Sigmoid colon (tissue), 6 donors: ENCODE measurements at regions not wholly inside any gene's neighbourhood (a gene's known extent, or its start where the extent isn't known, plus 50 kb on each side); places are given as distances from the start of the nearest gene placed in this dataset.

Experiments used
- DNase-seq: peaks from one replicate; pipeline ENCODE4 v3.0.0-alpha.2; 2019
- H3K27ac ChIP-seq, 4 donors: fragments of 200-600 bp; sonication (generic); one replicate each; pipeline ENCODE4 v1.5.1; 2016 to 2019; ENCODE audit warnings: mild to moderate bottlenecking in 1 of 4
- H3K27me3 ChIP-seq, 3 donors: fragments of 200-600 bp; sonication (generic); one replicate each; pipeline ENCODE4 v1.5.1; 2019; ENCODE audit warnings: mild to moderate bottlenecking in 1 of 3
- H3K36me3 ChIP-seq, 4 donors: fragments of 200-600 bp; sonication (generic); one replicate each; pipeline ENCODE4 v1.5.1; 2016 to 2019
- H3K4me1 ChIP-seq, 4 donors: fragments of 200-600 bp; sonication (generic); one replicate each; pipeline ENCODE4 v1.5.1; 2017 to 2019
- H3K4me3 ChIP-seq, 4 donors: fragments of 200-600 bp; sonication (generic); one replicate each; pipeline ENCODE4 v1.5.1; 2017 to 2019; ENCODE audit warnings: mild to moderate bottlenecking in 2 of 4, moderate library complexity in 1 of 4
- H3K9me3 ChIP-seq, 4 donors: fragments of 200-600 bp in 3 of 4; sonication (generic) in 3 of 4; one replicate each; pipeline versions ENCODE4 v1.5.1 to v1.6.1; 2013 to 2019
- EP300 ChIP-seq, 4 donors: sonication (generic); formaldehyde crosslinking; IDR thresholded peaks; one replicate each; pipeline ENCODE4 v1.6.1; 2017; ENCODE audit warnings: antibody characterized with exemption in 4 of 4
- POLR2A ChIP-seq, 2 donors: fragments of 450-650 bp; IDR thresholded peaks; one replicate each; pipeline ENCODE4 v1.6.1; 2016; ENCODE audit warnings: antibody characterized with exemption in 2 of 2, mild to moderate bottlenecking in 2 of 2, moderate library complexity in 2 of 2
- POLR2AphosphoS5 ChIP-seq, 4 donors: sonication (generic); formaldehyde crosslinking; IDR thresholded peaks; one replicate each; pipeline ENCODE4 v1.6.1; 2017; ENCODE audit warnings: antibody characterized with exemption in 4 of 4
- WGBS, 2 donors: extraction: QIAGEN DNeasy Blood & Tissue Kit; methylation state at CpG; one replicate each; pipeline ENCODE4 v1.1.7; 2013; 5-methylcytosine and 5-hydroxymethylcytosine counted together
- intact Hi-C: fragments of 100-400 bp; cut with DNase I; formaldehyde crosslinking; loops from one replicate; pipeline ENCODE4 v1.15.1; 2023
- TF ChIP-seq, protein P1 (sequence below), 4 experiments: fragments of 450-650 bp in 3 of 4; fragments of 200-600 bp in 1 of 4; IDR thresholded peaks; one replicate each; pipeline ENCODE4 v1.5.1; 2016 to 2019; ENCODE audit warnings: antibody characterized with exemption in 4 of 4, mild to moderate bottlenecking in 3 of 4, moderate library complexity in 2 of 4
- donor health status: healthy with polysubstance abuse.
- donor health status: healthy.

DNA sequence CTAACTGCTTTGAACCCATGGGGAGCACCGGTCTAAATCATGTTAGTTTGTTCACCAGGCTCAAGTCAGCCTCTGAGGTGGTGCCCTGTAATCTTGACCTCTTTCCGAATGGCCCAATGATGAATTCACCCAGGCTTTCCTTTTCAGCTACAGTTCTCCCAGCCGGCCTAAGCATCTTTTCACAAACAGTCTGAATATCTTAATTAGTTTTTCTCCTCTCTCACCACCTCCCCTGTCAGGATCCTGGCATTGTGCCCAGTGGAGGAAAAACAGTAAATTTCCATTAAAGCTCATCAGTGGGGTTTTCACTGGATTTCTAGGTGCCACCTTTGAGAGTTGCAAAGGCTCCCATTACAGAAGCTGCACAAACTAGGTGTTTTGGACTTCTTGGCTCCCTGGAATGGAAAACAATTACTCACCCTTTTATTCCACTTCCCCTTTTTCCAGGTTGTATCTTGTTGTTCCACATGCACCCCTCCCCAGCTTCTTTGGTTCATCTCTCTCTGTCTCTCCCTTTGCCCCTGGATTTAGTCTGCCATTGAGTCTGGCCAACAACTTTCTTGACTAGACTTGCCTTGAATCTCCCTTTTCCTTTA lies 69.4 kb upstream of the ADAMTSL1 start:
- no peaks in the 10 kb centered on the region for H3K36me3 ChIP-seq
- no peak overlapping the region for H3K27ac ChIP-seq
- H3K27me3 ChIP-seq: no peaks in the 10 kb centered on the region
- peaks cover 0 to 4% (median 1%) of the 10 kb centered on the region in 4 donors for H3K4me1 ChIP-seq
- H3K9me3 ChIP-seq: no peaks in the 10 kb centered on the region
- DNase-seq: no peak
- 91 to 93% methylated on average over 3 of the region's 3 CpGs for WGBS, 2 donors
- TF ChIP-seq POLR2A (IDR thresholded peaks at IDR 0.05): no peak
- TF ChIP-seq, protein P1, sequence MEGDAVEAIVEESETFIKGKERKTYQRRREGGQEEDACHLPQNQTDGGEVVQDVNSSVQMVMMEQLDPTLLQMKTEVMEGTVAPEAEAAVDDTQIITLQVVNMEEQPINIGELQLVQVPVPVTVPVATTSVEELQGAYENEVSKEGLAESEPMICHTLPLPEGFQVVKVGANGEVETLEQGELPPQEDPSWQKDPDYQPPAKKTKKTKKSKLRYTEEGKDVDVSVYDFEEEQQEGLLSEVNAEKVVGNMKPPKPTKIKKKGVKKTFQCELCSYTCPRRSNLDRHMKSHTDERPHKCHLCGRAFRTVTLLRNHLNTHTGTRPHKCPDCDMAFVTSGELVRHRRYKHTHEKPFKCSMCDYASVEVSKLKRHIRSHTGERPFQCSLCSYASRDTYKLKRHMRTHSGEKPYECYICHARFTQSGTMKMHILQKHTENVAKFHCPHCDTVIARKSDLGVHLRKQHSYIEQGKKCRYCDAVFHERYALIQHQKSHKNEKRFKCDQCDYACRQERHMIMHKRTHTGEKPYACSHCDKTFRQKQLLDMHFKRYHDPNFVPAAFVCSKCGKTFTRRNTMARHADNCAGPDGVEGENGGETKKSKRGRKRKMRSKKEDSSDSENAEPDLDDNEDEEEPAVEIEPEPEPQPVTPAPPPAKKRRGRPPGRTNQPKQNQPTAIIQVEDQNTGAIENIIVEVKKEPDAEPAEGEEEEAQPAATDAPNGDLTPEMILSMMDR (IDR thresholded peaks at IDR 0.05): no peak
- no peak for TF ChIP-seq EP300 (IDR thresholded peaks at IDR 0.05)
- no peak for TF ChIP-seq POLR2AphosphoS5 (IDR thresholded peaks at IDR 0.05)
- no peak overlapping the region for H3K4me3 ChIP-seq
- intact Hi-C loops: no loop called here

DNA sequence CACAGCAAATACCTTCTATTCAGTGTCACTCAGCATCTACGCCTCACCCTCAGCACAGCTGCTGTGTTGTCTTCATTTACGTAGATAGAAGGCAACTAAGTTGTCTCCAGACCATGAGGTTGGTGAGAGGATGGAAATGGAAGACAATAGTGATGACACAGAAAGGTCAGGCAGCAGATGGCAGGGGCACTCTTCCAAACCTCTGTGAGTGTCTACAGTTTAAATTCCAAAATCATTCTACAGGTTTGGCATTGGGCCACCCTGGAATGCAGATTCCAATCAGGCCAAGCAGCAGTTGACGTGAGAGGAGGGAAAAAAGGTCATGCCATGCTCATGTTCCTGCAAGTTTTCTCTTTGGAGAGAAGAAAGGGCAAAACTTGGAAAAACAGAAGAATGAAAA lies 68.7 kb upstream of the ADAMTSL1 start:
- no peak overlapping the region for H3K4me3 ChIP-seq
- H3K9me3 ChIP-seq: no peaks in the 10 kb centered on the region
- no peak overlapping the region for H3K27ac ChIP-seq
- no peaks in the 10 kb centered on the region for H3K27me3 ChIP-seq
- intact Hi-C loops: no loop called here
- TF ChIP-seq EP300 (IDR thresholded peaks at IDR 0.05): no peak
- no peak for TF ChIP-seq POLR2AphosphoS5 (IDR thresholded peaks at IDR 0.05)
- TF ChIP-seq, protein P1 (IDR thresholded peaks at IDR 0.05): no peak
- no peak for TF ChIP-seq POLR2A (IDR thresholded peaks at IDR 0.05)
- DNase-seq: no peak
- WGBS, 2 donors: 90% methylated on average over 3 of the region's 3 CpGs
- H3K36me3 ChIP-seq: no peaks in the 10 kb centered on the region
- no peaks in the 10 kb centered on the region for H3K4me1 ChIP-seq

DNA sequence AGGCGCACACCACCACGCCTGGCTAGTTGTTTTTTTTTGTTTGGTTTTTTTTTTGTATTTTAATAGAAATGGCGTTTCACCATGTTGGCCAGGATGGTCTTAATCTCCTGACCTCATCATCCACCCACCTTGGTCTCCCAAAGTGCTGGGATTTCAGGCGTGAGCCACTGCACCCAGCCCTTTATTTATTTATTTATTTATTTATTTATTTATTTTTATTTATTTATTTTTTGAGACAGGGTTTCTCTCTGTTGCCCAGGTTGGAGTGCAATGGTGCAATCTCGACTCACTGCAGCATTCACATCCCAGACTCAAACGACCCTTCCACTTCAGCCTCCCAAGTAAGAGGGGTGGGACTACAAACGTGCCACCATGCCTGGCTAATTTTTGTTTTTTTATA lies 63.0 kb upstream of the ADAMTSL1 start:
- H3K27me3 ChIP-seq: no peaks in the 10 kb centered on the region
- no peaks in the 10 kb centered on the region for H3K36me3 ChIP-seq
- no peaks in the 10 kb centered on the region for H3K4me1 ChIP-seq
- H3K4me3 ChIP-seq: no peak overlapping the region
- H3K9me3 ChIP-seq: no peaks in the 10 kb centered on the region
- WGBS, 2 donors: 88 to 94% methylated on average over 7 of the region's 7 CpGs
- DNase-seq: no peak
- TF ChIP-seq, protein P1 (IDR thresholded peaks at IDR 0.05): no peak
- TF ChIP-seq POLR2AphosphoS5 (IDR thresholded peaks at IDR 0.05): no peak
- no peak for TF ChIP-seq POLR2A (IDR thresholded peaks at IDR 0.05)
- no peak for TF ChIP-seq EP300 (IDR thresholded peaks at IDR 0.05)
- intact Hi-C loops: no loop called here
- no peak overlapping the region for H3K27ac ChIP-seq

DNA sequence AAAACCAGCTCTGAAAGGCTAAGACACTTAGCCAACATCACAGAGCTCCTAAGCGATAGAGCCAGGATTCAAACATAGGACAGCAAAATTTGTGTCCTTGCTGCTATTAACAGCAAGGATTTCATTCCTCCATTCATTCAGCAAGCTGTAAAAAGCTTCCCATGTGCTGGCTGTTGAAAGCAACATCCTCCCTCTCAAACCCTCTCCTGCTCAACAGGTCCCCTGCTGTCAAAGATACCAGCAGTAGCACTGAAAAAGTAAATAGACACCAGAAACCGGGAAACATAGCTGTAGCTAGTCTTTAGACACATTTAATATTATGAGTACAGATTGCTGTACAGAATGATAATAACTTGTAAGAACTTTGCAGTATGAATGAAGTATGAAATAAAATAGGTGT lies 52.6 kb upstream of the ADAMTSL1 start:
- WGBS, 2 donors: 81 to 85% methylated on average over 2 of the region's 2 CpGs
- no peaks in the 10 kb centered on the region for H3K4me1 ChIP-seq
- DNase-seq: no peak
- no peak overlapping the region for H3K4me3 ChIP-seq
- intact Hi-C loops: no loop called here
- H3K36me3 ChIP-seq: no peaks in the 10 kb centered on the region
- no peak overlapping the region for H3K27ac ChIP-seq
- TF ChIP-seq, protein P1 (IDR thresholded peaks at IDR 0.05): no peak
- TF ChIP-seq POLR2AphosphoS5 (IDR thresholded peaks at IDR 0.05): no peak
- no peak for TF ChIP-seq EP300 (IDR thresholded peaks at IDR 0.05)
- TF ChIP-seq POLR2A (IDR thresholded peaks at IDR 0.05): no peak
- no peaks in the 10 kb centered on the region for H3K9me3 ChIP-seq
- no peaks in the 10 kb centered on the region for H3K27me3 ChIP-seq
